ENCODE measurements at regions not wholly inside any gene's neighbourhood (a gene's known extent, or its start where the extent isn't known, plus 50 kb on each side); places are given as distances from the start of the nearest gene placed in this dataset.

DNA sequence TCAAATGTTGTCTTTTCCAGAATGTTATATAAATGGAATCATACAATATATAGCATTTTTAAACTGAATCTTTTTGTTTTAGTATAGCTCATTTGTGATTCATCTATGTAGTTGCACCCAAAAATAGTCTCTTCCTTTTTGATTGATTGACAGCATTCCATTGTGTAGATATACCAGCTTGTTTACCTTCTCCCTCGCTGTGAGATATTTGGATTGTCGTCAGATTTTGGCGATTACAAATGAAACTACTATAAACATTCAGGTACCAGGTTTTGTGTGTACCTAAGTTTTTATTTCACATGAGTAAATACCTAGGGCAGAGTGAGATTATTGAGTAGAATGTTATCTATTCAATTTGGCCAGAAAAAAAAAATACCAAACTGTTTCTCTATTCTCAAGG lies 584.7 kb upstream of the SORCS1 start:
- ATAC-seq (ENCODE audit: insufficient number of reproducible peaks, low FRiP score, low read depth) (no peak), DNase-seq (ENCODE audit: low spot score) (no peak)
- TF ChIP-seq, protein P1, sequence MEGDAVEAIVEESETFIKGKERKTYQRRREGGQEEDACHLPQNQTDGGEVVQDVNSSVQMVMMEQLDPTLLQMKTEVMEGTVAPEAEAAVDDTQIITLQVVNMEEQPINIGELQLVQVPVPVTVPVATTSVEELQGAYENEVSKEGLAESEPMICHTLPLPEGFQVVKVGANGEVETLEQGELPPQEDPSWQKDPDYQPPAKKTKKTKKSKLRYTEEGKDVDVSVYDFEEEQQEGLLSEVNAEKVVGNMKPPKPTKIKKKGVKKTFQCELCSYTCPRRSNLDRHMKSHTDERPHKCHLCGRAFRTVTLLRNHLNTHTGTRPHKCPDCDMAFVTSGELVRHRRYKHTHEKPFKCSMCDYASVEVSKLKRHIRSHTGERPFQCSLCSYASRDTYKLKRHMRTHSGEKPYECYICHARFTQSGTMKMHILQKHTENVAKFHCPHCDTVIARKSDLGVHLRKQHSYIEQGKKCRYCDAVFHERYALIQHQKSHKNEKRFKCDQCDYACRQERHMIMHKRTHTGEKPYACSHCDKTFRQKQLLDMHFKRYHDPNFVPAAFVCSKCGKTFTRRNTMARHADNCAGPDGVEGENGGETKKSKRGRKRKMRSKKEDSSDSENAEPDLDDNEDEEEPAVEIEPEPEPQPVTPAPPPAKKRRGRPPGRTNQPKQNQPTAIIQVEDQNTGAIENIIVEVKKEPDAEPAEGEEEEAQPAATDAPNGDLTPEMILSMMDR (IDR thresholded peaks at IDR 0.05): no peak
- Histone ChIP-seq H3K4me3 (no peak overlapping the region), H3K36me3 (no peaks in the 10 kb centered on the region), H3K9me3 (no peaks in the 10 kb centered on the region), H3K27me3 (replicated peaks; ENCODE audit: insufficient read depth) (no peaks in the 10 kb centered on the region), H3K4me1 (ENCODE audit: control insufficient read depth in 1 of 2, low read depth in 2 of 2) (no peaks in the 10 kb centered on the region), H3K27ac (no peak overlapping the region)

DNA sequence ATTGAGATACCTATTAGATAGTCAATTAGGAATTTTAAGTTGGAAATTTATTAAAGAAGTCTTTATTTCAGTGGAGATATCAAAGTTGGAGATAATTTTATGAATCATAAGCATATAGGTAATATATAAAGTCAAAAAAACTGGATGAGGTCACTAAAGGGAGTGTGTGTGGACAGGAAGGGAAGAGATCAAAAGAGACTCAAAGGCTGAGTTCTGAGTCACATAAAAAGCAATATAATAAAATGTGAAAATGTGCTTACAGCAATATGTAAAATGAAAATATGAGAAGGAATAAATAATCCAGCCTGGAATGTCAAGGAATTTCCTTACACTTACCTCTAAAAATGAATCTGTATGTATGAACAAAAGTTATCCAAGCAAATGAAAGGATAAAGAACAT lies 583.3 kb upstream of the SORCS1 start:
- ATAC-seq (ENCODE audit: insufficient number of reproducible peaks, low FRiP score, low read depth): no peak
- H3K4me1 ChIP-seq (ENCODE audit: control insufficient read depth in 1 of 2, low read depth in 2 of 2): no peaks in the 10 kb centered on the region
- H3K36me3 ChIP-seq: no peaks in the 10 kb centered on the region
- H3K4me3 ChIP-seq: no peak overlapping the region
- DNase-seq (ENCODE audit: low spot score): no peak
- H3K27ac ChIP-seq: no peak overlapping the region
- TF ChIP-seq, protein P1 (IDR thresholded peaks at IDR 0.05): no peak
- H3K27me3 ChIP-seq (replicated peaks; ENCODE audit: insufficient read depth): no peaks in the 10 kb centered on the region
- no peaks in the 10 kb centered on the region for H3K9me3 ChIP-seq

DNA sequence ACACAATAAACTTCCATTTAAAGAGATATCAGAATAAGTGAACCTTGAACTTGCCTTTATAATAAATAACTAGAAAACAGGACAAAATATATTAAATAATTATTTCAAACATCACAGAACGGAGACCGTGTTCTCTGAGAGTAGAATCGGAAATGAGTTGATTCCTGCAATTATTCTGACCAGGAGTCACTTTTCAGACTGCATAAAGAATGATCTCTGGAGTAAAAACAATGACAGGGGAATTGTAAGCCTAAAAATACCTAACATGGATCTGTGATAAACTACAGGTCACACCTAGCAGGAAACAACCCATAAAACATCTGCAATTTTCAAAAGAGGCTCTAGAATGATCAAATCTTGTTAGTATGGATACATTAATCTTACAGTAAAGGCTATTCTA lies 577.5 kb upstream of the SORCS1 start:
- TF ChIP-seq, protein P1 (IDR thresholded peaks at IDR 0.05): no peak
- H3K27ac ChIP-seq: no peak overlapping the region
- no peak for ATAC-seq (ENCODE audit: insufficient number of reproducible peaks, low FRiP score, low read depth)
- DNase-seq (ENCODE audit: low spot score): no peak
- no peaks in the 10 kb centered on the region for H3K36me3 ChIP-seq
- H3K4me1 ChIP-seq (ENCODE audit: control insufficient read depth in 1 of 2, low read depth in 2 of 2): no peaks in the 10 kb centered on the region
- H3K9me3 ChIP-seq: no peaks in the 10 kb centered on the region
- no peaks in the 10 kb centered on the region for H3K27me3 ChIP-seq (replicated peaks; ENCODE audit: insufficient read depth)
- H3K4me3 ChIP-seq: no peak overlapping the region

DNA sequence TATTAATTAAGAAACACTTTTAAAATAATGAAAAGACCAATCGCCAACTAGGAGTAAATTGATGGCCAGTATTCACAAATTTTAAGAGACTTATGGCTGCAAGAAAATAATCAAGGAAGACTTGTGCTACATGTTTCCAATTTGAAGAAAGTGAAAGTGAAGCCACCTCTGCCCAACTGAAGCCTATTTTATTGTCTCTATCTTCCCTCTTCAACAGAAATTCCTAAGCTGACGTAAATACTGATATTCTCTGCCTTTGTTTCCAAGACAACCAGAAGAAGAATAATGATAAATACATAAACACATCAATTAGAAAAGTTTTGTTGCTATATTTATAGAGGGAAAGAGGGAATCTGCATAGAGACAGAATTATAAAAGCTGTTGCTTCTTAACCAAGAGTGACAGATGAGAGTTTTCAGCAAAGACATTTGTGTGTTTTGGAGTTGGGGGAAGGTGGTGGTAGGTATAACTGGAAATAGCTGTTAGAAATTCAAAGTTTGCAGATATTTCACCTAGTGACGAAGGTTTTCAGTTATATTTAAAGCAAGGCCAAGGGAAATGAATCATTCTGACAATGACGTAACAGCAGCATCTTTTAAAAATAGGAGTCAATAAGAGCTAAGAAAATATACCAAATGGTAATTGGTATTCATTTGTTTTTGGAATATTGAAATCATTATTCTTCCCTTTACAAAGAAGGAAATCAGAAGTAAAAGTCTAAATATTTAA lies 576.6 kb upstream of the SORCS1 start:
- TF ChIP-seq, protein P1 (IDR thresholded peaks at IDR 0.05): no peak
- no peak for DNase-seq (ENCODE audit: low spot score)
- Histone ChIP-seq H3K27ac (no peak overlapping the region), H3K4me3 (no peak overlapping the region), H3K36me3 (no peaks in the 10 kb centered on the region), H3K9me3 (no peaks in the 10 kb centered on the region), H3K27me3 (replicated peaks; ENCODE audit: insufficient read depth) (no peaks in the 10 kb centered on the region), H3K4me1 (ENCODE audit: control insufficient read depth in 1 of 2, low read depth in 2 of 2) (no peaks in the 10 kb centered on the region)
- no peak for ATAC-seq (ENCODE audit: insufficient number of reproducible peaks, low FRiP score, low read depth)

DNA sequence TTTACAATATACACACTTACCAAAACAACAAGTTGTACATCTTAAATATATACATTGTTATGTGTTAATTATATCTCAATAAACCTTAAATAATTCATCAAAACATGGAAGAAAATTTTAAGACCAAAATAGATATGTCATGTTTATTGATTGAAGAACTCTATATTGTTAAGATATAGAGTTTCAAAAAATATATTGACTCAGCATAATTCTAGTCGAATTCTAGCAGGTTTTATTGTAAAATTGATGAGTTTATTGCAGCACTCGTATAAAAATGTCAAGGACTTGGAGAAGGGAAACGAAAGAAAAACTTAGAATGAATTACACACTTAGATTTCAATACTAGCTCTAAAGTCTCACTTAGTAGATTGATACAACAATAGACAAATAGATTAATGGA lies 575.4 kb upstream of the SORCS1 start:
- H3K36me3 ChIP-seq: no peaks in the 10 kb centered on the region
- DNase-seq (ENCODE audit: low spot score) (no peak), ATAC-seq (ENCODE audit: insufficient number of reproducible peaks, low FRiP score, low read depth) (no peak)
- H3K27me3 ChIP-seq (replicated peaks; ENCODE audit: insufficient read depth): no peaks in the 10 kb centered on the region
- H3K9me3 ChIP-seq: no peaks in the 10 kb centered on the region
- H3K4me1 ChIP-seq (ENCODE audit: control insufficient read depth in 1 of 2, low read depth in 2 of 2): no peaks in the 10 kb centered on the region
- TF ChIP-seq, protein P1 (IDR thresholded peaks at IDR 0.05): no peak
- no peak overlapping the region for H3K27ac ChIP-seq
- H3K4me3 ChIP-seq: no peak overlapping the region
